HEK293 (cell line): ENCODE measurements at regions not wholly inside any gene's neighbourhood (a gene's known extent, or its start where the extent isn't known, plus 50 kb on each side); places are given as distances from the start of the nearest gene placed in this dataset.

Experiments used
- CTCF ChIA-PET: fragments of 350-600 bp; formaldehyde crosslinking; extraction: SDS; loops from one replicate; lab custom pipeline; 2021; ENCODE audit warnings: antibody characterized with exemption; lab: Yijun Ruan, JAX
- POLR2A ChIA-PET: fragments of 300-600 bp; formaldehyde crosslinking; extraction: SDS; loops from one replicate; lab custom pipeline; 2020; ENCODE audit warnings: antibody characterized with exemption, inconsistent platforms; lab: Yijun Ruan, JAX
- H3K27ac ChIP-seq: fragments of 200-500 bp; sonication (Bioruptor generic); 2 replicates; pipeline ENCODE4 v1.5.1; 2014; ENCODE audit warnings: low read depth, low read length, control low read depth, inconsistent platforms; ENCODE audit errors: extremely low read depth
- H3K36me3 ChIP-seq, 2 experiments: fragments of 200-500 bp in 1 of 2; sonication (Bioruptor generic) in 1 of 2; 1 replicate in 1 of 2; 2 replicates in 1 of 2; pipeline ENCODE4 v1.5.1; 2014 to 2017; ENCODE audit warnings: inconsistent platforms in 2 of 2, low read length in 2 of 2; ENCODE audit not compliant: control insufficient read depth in 2 of 2, insufficient read depth in 1 of 2
- H3K4me1 ChIP-seq: fragments of 200-500 bp; sonication (Bioruptor generic); 2 replicates; pipeline ENCODE4 v1.5.1; 2014; ENCODE audit warnings: mild to moderate bottlenecking, low read length, inconsistent platforms; ENCODE audit not compliant: control insufficient read depth, insufficient read depth
- H3K4me3 ChIP-seq: 2 replicates; pipeline ENCODE4 v1.5.1; 2011; ENCODE audit warnings: low read depth, mild to moderate bottlenecking, control low read depth, low read length, moderate library complexity
- H3K9me3 ChIP-seq: fragments of 200-500 bp; sonication (Bioruptor generic); 2 replicates; pipeline ENCODE4 v1.5.1; 2014; ENCODE audit warnings: low read depth, low read length, inconsistent platforms; ENCODE audit not compliant: control insufficient read depth, insufficient read depth
- KLF9 ChIP-seq: fragments of 450-650 bp; formaldehyde crosslinking; IDR thresholded peaks from 2 replicates; pipeline ENCODE4 v1.5.1; 2016; ENCODE audit warnings: missing biosample characterization, missing genetic modification characterization, low read depth
- PRDM6 ChIP-seq: fragments of 450-650 bp; formaldehyde crosslinking; IDR thresholded peaks from 2 replicates; pipeline ENCODE4 v1.5.1; 2017; ENCODE audit warnings: missing biosample characterization, missing genetic modification characterization
- REPIN1 ChIP-seq: fragments of 450-650 bp; formaldehyde crosslinking; IDR thresholded peaks from 2 replicates; pipeline ENCODE4 v1.5.1; 2017; ENCODE audit warnings: missing biosample characterization, missing genetic modification characterization, low read depth
- REST ChIP-seq: fragments of 450-650 bp; formaldehyde crosslinking; IDR thresholded peaks from 2 replicates; pipeline ENCODE4 v1.5.1; 2016; ENCODE audit warnings: missing biosample characterization, missing genetic modification characterization
- SCRT1 ChIP-seq: fragments of 450-650 bp; formaldehyde crosslinking; IDR thresholded peaks from 2 replicates; pipeline ENCODE4 v1.5.1; 2016; ENCODE audit warnings: missing biosample characterization, missing genetic modification characterization, borderline replicate concordance
- WT1 ChIP-seq: fragments of 450-650 bp; formaldehyde crosslinking; IDR thresholded peaks from 2 replicates; pipeline ENCODE4 v1.5.1; 2016; ENCODE audit warnings: missing biosample characterization, missing genetic modification characterization
- ZFHX2 ChIP-seq: fragments of 450-650 bp; formaldehyde crosslinking; conservative IDR thresholded peaks from 2 replicates; pipeline ENCODE4 v1.5.1; 2016; ENCODE audit warnings: missing biosample characterization, missing genetic modification characterization
- ZFP69B ChIP-seq: fragments of 450-650 bp; formaldehyde crosslinking; IDR thresholded peaks from 2 replicates; pipeline ENCODE4 v1.5.1; 2016; ENCODE audit warnings: missing biosample characterization, missing genetic modification characterization
- ZNF155 ChIP-seq: fragments of 450-650 bp; formaldehyde crosslinking; IDR thresholded peaks from 2 replicates; pipeline ENCODE4 v1.5.1; 2016; ENCODE audit warnings: missing biosample characterization, missing genetic modification characterization
- ZNF16 ChIP-seq: fragments of 450-650 bp; formaldehyde crosslinking; IDR thresholded peaks from 2 replicates; pipeline ENCODE4 v1.5.1; 2016; ENCODE audit warnings: low read depth, missing biosample characterization, missing genetic modification characterization
- ZNF239 ChIP-seq: fragments of 450-650 bp; formaldehyde crosslinking; IDR thresholded peaks from 2 replicates; pipeline ENCODE4 v1.5.1; 2016; ENCODE audit warnings: missing biosample characterization, missing genetic modification characterization
- ZNF266 ChIP-seq: fragments of 450-650 bp; formaldehyde crosslinking; IDR thresholded peaks from 2 replicates; pipeline ENCODE4 v1.5.1; 2016; ENCODE audit warnings: missing biosample characterization, missing genetic modification characterization, low read depth
- ZNF280D ChIP-seq: fragments of 450-650 bp; formaldehyde crosslinking; IDR thresholded peaks from 2 replicates; pipeline ENCODE4 v1.5.1; 2016; ENCODE audit warnings: missing biosample characterization, missing genetic modification characterization
- ZNF350 ChIP-seq: fragments of 450-650 bp; formaldehyde crosslinking; IDR thresholded peaks from 2 replicates; pipeline ENCODE4 v1.5.0; 2017; ENCODE audit warnings: missing biosample characterization, mild to moderate bottlenecking, missing genetic modification characterization
- ZNF391 ChIP-seq: fragments of 450-650 bp; formaldehyde crosslinking; IDR thresholded peaks from 2 replicates; pipeline ENCODE4 v1.5.1; 2016; ENCODE audit warnings: low read depth, missing biosample characterization, missing genetic modification characterization, borderline replicate concordance
- ZNF449 ChIP-seq: fragments of 450-650 bp; formaldehyde crosslinking; IDR thresholded peaks from 2 replicates; pipeline ENCODE4 v1.5.1; 2017; ENCODE audit warnings: missing biosample characterization, mild to moderate bottlenecking, missing genetic modification characterization, moderate library complexity
- ZNF501 ChIP-seq: fragments of 450-650 bp; formaldehyde crosslinking; IDR thresholded peaks from 2 replicates; pipeline ENCODE4 v1.5.1; 2016; ENCODE audit warnings: missing biosample characterization, missing genetic modification characterization
- ZNF529 ChIP-seq: fragments of 450-650 bp; formaldehyde crosslinking; IDR thresholded peaks from 2 replicates; pipeline ENCODE4 v1.5.1; 2017; ENCODE audit warnings: missing genetic modification characterization, missing biosample characterization; ENCODE audit not compliant: insufficient replicate concordance
- ZNF548 ChIP-seq: fragments of 450-650 bp; formaldehyde crosslinking; IDR thresholded peaks from 2 replicates; pipeline ENCODE4 v1.5.1; 2016; ENCODE audit warnings: missing biosample characterization, missing genetic modification characterization
- ZNF549 ChIP-seq: fragments of 450-650 bp; IDR thresholded peaks from 2 replicates; pipeline ENCODE4 v1.5.1; 2018; ENCODE audit warnings: missing biosample characterization, missing genetic modification characterization, mild to moderate bottlenecking, inconsistent platforms, moderate library complexity
- ZNF785 ChIP-seq: fragments of 450-650 bp; formaldehyde crosslinking; IDR thresholded peaks from 2 replicates; pipeline ENCODE4 v1.5.1; 2016; ENCODE audit warnings: missing biosample characterization, missing genetic modification characterization
- TF ChIP-seq, protein P1 (sequence below): fragments of 450-650 bp; formaldehyde crosslinking; IDR thresholded peaks from 2 replicates; pipeline ENCODE4 v1.5.1; 2016; ENCODE audit warnings: missing biosample characterization, missing genetic modification characterization
- TF ChIP-seq, protein P2 (sequence below): fragments of 450-650 bp; formaldehyde crosslinking; IDR thresholded peaks from 2 replicates; pipeline ENCODE4 v1.5.1; 2016; ENCODE audit warnings: missing biosample characterization, missing genetic modification characterization

DNA sequence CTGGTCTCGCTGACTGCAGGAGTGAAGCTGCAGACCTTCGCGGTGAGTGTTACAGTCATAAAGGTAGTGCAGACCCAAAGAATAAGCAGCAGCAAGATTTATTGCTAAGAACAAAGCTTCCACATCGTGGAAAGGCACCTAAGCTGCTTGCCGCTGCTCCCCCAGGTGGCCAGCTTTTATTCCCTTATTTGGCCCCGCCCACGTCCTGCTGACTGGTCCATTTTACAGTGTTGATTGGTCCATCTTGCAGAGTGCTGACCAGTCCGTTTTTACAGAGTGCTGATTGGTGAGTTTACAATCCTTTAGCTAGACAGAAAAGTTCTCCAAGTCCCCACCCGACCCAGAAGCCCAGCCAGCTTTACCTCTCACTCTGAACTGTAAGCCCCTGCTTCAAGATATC, 227.8 kb downstream of the ABCC12 start (continued):
- TF ChIP-seq REST (no peak), SCRT1 (tag by site-specific recombination) (no peak), ZNF785 (tag by site-specific recombination) (no peak), ZNF16 (no peak), ZNF266 (tag by site-specific recombination) (no peak), ZNF449 (tag by site-specific recombination) (no peak), ZNF548 (tag by site-specific recombination) (no peak), ZFHX2 (tag by site-specific recombination) (no peak), ZNF239 (tag by site-specific recombination) (no peak), KLF9 (no peak), ZFP69B (no peak)

DNA sequence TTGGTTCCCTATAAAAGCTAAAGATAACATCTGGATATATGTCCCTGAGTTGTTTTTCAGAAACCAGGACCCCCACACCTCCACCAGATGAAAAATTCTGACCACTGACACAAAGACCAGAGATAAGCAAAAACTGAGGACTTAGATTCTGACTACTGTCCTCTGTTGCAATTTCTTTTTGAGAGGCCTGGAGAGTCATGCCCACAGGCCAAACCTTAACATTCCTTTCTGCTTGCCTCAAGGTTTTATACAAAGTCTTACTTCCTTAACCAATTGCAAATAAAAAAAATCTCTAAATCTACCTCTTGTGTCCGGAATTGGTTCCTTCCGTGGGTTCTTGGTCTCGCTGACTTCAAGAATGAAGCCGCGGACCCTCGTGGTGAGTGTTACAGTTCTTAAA, 228.5 kb downstream of the ABCC12 start:
- no peak overlapping the region for H3K27ac ChIP-seq
- no peak overlapping the region for H3K4me3 ChIP-seq
- ChIA-PET CTCF (no interaction called here), POLR2A (no interaction called here)
- no peaks in the 10 kb centered on the region for H3K9me3 ChIP-seq
- no peaks in the 10 kb centered on the region for H3K4me1 ChIP-seq
- H3K36me3 ChIP-seq = no peaks in the 10 kb centered on the region
- TF ChIP-seq ZNF280D (tag by site-specific recombination) = no peak
- TF ChIP-seq PRDM6 (tag by site-specific recombination) = no peak
- TF ChIP-seq ZNF529 (tag by site-specific recombination) = no peak
- TF ChIP-seq ZNF391 = no peak
- TF ChIP-seq WT1 (tag by site-specific recombination) = no peak
- TF ChIP-seq, protein P1, sequence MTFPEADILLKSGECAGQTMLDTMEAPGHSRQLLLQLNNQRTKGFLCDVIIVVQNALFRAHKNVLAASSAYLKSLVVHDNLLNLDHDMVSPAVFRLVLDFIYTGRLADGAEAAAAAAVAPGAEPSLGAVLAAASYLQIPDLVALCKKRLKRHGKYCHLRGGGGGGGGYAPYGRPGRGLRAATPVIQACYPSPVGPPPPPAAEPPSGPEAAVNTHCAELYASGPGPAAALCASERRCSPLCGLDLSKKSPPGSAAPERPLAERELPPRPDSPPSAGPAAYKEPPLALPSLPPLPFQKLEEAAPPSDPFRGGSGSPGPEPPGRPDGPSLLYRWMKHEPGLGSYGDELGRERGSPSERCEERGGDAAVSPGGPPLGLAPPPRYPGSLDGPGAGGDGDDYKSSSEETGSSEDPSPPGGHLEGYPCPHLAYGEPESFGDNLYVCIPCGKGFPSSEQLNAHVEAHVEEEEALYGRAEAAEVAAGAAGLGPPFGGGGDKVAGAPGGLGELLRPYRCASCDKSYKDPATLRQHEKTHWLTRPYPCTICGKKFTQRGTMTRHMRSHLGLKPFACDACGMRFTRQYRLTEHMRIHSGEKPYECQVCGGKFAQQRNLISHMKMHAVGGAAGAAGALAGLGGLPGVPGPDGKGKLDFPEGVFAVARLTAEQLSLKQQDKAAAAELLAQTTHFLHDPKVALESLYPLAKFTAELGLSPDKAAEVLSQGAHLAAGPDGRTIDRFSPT = no peak
- no peak for TF ChIP-seq ZNF155 (tag by site-specific recombination)
- TF ChIP-seq ZNF239 (tag by site-specific recombination) = no peak
- TF ChIP-seq ZNF548 (tag by site-specific recombination) = no peak
- TF ChIP-seq, protein P2, sequence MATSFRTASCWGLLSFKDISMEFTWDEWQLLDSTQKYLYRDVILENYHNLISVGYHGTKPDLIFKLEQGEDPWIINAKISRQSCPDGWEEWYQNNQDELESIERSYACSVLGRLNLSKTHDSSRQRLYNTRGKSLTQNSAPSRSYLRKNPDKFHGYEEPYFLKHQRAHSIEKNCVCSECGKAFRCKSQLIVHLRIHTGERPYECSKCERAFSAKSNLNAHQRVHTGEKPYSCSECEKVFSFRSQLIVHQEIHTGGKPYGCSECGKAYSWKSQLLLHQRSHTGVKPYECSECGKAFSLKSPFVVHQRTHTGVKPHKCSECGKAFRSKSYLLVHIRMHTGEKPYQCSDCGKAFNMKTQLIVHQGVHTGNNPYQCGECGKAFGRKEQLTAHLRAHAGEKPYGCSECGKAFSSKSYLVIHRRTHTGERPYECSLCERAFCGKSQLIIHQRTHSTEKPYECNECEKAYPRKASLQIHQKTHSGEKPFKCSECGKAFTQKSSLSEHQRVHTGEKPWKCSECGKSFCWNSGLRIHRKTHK = no peak
- TF ChIP-seq REPIN1 = no peak
- TF ChIP-seq ZNF501 (tag by site-specific recombination) = no peak
- TF ChIP-seq ZNF350 (tag by site-specific recombination) = no peak
- TF ChIP-seq ZNF549 (tag by site-specific recombination) = no peak
